ENCODE measurements at regions not wholly inside any gene's neighbourhood (a gene's known extent, or its start where the extent isn't known, plus 50 kb on each side); places are given as distances from the start of the nearest gene placed in this dataset.
A peak's percentile ranks its signal among the peaks of the same experiment; 100 is the strongest.

DNA sequence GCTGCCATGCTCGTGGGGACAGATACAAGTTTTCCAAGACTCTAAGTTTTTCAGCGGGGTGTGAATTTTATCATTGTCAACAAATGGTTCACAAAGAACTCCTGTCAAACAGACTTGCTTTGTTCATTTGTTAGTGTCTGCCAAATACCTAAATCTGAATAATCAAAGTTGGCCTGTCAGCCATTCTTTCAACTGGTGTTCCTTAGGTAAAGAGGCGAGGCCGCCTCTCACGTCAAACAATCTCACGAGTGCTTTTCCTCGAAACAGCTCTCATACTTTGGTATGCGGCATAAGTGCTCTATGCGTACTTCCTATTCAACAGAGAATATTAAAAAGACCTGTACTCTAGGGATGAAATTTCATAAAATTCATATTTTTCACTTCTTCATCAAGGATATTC is 51.4 kb upstream of the KANK4 start:
- no peak for DNase-seq (ENCODE audit: low read depth)

DNA sequence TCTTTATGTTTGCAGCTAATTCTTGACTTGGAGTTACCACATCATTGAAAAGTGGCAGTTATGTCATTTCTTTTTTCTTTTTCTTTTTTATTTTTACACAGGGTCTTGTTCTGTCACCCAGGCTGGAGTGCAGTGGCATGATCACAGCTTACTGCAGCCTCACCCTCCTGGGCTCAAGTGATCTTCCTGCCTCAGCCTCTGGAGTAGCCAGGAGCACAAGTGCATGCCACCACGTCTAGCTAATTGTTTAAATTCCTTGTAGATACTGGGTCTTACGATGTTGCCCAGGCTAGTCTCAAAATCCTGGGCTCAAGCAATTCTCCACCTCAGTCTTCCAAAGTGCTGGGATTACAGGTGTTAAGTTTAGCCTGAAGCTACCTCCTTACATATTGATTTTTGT is 52.1 kb upstream of the KANK4 start:
- no peak for DNase-seq (ENCODE audit: low read depth)

DNA sequence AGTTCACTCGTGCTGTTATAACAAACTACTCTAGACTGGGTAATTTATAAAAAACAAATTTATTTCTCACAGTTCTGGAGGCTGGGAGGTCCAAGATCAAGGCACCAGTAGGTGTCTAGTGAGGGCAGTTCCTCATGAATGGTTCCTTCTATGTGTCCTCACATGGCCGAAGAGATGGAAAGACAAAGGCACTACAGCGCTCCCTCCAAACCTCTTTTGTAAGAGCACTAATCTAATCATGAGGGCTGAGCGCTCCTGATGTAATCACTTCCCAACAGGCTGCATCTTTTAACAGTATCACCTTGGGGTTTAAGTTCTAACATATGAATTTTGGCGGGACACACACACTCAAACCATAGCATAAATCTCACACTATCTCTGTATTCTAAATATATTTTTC is 54.0 kb upstream of the KANK4 start:
- DNase-seq (ENCODE audit: low read depth) = no peak

- no peak for DNase-seq (ENCODE audit: low read depth)
These were observed 57.9 kb upstream of the KANK4 start for GRCh38 chr1:62377043-62377562.

- no peak for DNase-seq (ENCODE audit: low read depth)
These were observed 56.7 kb upstream of the USP1 start for GRCh38 chr1:62380181-62380580.

DNA sequence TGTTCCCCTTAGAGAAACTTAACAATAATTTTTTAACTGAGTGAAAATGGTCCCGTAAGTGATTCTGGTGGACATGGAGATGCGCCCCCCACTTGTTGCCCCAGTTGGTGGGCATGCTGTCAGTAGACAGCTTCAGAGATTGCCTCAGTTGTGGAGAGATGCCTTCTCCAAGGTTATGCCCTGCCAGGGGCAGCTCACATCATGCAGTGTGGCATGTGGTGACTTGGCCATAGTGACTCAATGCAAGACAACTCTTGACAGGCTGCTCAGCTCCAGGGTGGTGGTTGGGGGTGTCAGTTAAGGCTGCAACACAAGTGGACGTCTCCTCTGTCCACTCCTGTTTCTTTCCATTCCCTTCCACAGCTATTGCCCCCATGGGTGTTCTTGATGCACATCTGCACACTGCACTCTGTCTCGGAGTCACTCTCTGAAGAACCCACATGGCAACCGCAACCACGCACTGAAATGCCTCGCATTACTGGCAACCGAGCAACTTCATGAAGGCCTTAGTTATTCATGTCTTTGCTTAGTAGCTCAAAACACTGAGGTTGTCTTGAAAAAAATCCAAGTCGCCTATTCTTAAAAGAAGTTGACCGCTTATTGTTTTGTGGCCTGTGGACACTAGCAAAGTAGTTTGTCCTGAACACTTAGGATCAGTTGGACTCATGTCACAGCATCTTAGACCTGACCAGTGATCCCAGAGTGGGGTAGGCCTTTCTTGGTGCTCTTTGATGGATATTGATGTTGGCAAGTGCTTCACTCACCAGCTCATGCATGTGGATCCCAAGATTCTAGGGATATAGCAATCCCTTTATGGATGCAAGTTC is 54.8 kb upstream of the USP1 start:
- peak; percentile 31 for DNase-seq (ENCODE audit: low read depth)

- no peak for DNase-seq (ENCODE audit: low read depth)
These were observed 54.2 kb upstream of the USP1 start for GRCh38 chr1:62382658-62382955.

GRCh38 chr1:62384276-62385005 is 52.4 kb upstream of the USP1 start:
- peak; percentile 81 for DNase-seq (ENCODE audit: low read depth)

DNA sequence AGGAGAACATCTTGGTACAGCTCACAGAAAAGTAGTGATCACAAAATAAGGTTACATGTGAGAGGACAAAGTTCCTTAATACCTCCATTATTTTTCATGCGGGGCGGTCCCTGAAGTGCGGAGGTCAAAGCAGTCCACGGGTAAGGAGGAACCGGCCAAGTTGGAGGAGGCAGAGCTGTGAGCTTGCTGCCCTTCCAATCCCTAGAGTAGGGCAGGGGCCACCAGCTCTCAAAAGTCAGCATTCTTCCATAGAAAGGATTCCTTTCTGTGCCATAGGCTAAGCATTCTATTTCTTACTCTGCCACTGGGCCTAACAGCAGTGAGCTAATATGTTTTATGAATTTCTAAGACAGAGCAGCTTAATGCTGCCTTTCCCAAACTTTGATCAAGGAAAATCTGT is 50.9 kb upstream of the USP1 start:
- DNase-seq (ENCODE audit: low read depth) = no peak

DNA sequence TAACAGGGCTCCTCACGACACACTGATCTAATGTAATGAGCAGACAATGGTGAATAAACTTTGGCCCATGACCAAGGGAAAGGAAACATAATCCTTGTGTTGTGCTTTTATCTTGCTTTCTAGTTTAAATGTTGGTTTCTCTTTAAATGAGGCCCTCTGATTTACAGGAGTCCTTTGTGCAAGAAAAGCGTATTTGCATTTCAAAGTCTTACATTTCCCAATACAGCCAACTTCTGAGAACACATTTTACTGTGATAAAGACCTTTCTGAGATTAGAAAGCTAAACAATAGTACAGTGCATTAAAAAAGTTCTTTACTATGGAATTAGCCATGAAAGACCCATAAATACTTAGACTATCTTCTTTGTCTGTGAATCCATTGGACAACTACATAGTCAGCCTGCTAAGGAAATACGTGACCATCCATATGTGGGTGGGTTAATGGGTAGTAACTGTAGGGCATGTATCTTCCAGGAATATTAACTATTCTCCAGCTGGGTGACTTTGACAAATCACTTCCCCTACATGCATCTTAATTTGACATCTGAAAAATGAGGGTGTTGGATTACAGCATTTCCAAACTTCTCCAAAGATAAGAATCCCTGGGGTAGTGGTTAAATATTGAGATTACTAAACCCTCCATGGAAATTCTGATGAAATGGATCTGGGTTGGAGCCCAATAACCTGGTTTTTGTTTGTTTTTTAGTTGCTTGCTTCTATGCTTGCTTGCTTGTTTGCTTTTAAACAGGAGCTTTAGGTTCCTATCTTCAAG is 50.3 kb upstream of the USP1 start:
- peak; percentile 70 for DNase-seq (ENCODE audit: low read depth)

Measured in M059J (cell line).